NCI-H2081 treated with DMSO at 0.1 percent for 48 hours (cell line): ENCODE measurements at regions not wholly inside any gene's neighbourhood (a gene's known extent, or its start where the extent isn't known, plus 50 kb on each side); places are given as distances from the start of the nearest gene placed in this dataset.
A peak's percentile ranks its signal among the peaks of the same experiment; 100 is the strongest.

Experiments
- DNase-seq: peaks from one replicate; lab custom pipeline; 2025; lab: John Stamatoyannopoulos, UW

DNA sequence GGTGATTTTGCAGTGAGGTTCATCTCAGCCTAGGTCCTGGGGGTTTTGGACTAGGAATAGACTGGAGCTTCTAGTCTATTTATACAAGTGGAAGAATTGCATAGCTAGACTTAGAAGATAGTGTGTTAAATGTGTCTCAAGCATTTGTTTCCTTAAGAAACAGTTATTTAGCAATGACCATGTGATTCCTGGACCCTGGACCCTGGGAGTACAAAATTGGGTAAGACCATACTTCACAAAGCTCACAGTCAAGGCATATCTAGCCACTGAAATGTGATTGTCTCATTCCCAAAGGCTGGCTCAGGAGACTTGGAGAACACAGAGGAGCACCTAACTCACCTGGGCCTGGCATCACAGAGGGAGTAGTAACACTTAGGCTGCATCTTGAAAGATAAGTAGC is 754.5 kb downstream of the SATB2 start:
- DNase-seq = no peak

DNA sequence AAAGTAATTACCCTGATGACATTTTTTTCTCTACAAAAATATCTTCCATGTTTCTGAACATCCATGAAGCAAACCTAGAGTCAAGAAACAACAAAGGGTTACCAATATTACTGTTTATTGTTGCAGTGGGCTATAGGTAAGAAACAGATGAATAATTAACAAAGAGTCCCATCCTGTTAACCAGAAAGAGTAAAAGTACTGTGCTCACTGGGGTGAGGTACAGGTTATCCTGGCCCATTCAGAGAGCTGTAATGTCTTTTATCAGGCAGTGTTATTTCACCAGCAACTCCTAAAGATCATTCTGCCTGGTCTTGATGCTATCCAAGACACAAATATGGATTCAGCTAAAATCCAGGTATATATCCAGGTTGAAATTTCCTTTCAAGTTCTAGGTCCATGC is 754.9 kb downstream of the SATB2 start:
- no peak for DNase-seq

DNA sequence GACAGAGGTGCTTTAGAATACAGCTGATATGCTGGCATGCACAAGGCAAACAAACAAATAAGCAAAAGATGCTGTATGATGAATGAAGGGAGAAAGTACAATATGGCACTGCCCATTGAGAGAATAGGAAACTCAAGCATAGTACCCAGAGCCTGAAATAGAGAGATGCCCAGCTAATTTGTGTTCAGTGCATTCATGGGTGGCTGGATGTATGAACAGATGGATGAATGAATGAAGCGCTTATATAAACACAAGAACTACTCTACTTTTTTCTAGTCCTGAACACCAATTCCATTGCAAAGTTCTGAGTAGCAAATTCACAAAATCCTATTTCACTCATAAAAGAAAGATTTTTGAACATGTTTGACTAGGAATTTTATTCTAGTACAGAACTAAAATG is 756.3 kb downstream of the SATB2 start:
- no peak for DNase-seq

DNA sequence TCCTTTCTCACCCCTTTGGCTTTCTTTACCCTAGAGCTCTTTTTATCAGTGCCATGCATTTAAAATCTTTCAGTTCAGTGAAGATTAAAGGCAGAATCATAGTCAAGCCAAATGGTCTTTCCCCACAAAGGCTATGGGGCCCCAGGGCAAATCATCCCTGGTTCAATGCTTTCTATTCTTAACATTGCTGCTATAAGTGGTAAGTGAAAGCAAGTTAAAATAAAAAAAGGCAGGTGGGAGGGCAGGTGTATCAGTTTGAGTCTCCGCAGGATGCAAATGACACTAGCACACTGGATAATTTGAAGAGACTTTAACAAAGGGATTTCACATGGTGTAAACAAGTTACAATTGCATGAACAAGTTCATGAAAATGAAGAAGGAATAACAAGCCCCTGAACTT is 757.4 kb downstream of the SATB2 start:
- DNase-seq = peak; percentile 80

DNA sequence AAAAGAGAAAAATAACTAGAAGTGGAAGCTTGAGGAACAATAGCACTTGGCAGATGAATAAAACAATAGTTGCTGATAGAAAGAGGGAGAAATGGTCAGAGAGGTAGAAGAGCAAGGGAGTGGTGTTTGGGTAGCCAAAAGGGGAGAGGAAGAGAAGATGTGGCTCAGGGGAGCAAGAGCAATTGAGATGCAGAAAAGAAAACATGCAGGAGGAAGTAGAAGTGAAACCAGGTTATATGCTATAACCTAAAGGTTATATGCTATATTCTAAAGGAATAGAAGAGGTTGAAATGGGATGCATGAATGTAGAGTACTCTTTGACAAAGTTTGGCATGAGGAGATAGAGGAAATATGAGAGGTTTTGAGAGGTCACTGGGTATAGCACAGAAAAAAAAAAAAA is 759.5 kb downstream of the SATB2 start:
- DNase-seq = no peak

DNA sequence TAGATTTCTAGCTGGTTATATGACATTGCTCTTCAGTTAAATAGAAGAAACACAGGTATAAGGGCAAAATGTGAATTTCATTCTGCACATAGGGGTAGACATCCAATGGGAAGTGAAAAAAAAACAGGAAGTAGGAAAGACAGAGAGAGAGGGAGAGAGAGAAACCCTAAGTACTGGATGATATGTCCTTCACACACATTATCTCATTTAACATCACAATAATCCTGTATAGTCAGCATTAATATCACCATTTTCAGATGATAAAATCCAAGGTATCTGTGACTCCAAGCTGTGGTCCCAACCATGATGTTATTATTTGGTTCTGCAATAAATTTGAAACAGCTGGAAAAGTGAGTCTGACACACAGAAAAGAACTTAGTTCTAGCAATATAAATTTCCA is 759.9 kb downstream of the SATB2 start:
- DNase-seq = no peak

DNA sequence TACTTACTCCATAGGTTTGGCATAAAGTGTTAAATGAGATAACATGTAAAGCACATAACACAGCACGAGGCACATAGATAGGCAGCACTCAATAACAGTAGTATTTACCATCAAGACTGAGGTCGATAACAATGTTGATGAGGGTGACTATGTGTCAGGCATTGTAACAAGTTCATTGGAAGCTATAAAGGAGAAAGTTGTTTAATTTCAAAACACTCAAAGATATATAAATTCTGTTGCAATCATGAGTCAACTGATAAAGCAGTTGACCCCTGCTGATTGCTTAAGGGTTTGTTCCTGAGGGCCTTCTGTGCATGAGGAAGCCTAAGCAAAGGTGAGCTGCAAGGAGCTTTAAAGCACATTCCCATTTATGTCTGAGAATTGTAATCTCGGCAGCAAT is 760.5 kb downstream of the SATB2 start:
- no peak for DNase-seq

DNA sequence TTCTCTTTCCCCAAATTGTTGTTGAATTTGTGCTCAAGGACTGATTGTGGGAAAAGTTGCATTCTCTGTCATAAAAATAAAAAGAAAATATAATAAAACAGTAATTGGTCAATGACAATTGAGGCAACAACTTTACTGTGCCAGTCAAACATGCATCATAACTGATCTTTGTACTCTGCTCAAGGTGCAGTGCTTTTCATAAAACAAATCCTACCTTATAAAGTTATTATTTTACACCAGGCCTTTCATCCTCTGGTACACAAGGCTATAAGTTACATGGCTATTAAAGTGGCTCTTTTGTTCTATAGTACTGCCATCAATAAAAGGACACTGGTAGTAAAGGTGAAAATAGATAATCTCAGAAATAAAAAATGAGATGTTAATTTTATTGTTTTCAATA is 761.9 kb downstream of the SATB2 start:
- no peak for DNase-seq

DNA sequence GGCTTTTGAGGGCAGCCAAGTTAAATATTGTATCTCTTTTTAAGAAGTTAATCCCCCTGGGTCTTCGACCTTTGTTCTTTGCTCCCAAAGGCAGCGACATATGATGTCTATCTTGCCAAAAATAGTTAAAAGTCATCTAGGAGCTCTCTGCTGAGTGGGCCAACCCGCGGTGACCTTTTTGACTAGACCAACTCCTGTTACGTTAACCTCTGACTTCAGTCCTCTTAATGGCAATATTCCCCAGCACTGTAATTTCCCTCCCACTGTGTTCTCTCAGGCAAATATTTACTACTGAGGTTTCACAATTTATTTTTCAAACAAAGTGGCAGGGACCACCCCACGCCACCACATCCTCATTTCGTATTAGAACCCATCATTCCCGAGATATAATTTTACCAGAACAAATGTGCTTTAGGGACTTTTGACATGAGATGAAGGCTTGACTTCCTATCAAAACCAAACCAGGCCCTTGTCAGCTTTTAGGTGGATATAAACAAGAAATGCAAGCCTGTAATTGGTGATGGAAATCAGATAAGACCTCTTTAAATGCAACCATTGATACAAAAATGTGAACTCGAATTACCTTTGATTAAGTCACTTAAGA is 764.7 kb downstream of the SATB2 start:
- DNase-seq = no peak

DNA sequence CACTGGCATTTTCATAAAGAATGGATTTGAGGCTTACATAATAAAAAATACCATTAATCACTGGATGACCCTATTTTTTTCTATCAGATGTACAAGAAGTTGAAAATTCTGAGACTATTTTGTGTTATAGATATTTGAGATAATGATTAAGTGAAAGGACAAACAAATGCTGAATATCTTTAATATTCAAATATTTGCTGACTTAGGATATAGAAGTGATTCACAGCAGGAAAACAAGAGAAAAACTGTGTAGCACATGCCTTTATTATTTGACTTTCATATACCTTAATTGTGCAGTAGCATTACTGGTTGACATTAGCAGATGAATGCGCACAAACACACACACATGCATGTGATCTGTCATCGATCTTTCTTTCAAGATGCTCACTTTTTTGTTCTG is 766.5 kb downstream of the SATB2 start:
- no peak for DNase-seq

DNA sequence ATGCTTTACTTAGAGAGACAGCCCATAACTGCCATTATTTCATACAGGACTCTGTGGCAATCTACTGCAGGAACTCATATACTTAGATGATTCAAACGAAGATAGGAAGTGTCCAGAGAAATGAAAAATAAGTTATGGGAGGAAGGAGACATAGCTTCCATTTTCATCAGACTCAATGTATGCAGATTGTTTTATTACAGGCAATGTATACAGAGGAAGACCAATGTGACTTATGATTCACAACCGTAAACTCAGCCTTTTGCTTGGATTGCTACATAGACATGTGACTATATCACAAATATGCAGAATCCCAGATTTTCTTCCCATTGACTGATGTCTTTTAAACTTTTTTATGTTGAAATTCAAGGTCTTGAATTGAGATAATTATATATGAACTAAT is 793.4 kb downstream of the SATB2 start:
- DNase-seq = no peak

DNA sequence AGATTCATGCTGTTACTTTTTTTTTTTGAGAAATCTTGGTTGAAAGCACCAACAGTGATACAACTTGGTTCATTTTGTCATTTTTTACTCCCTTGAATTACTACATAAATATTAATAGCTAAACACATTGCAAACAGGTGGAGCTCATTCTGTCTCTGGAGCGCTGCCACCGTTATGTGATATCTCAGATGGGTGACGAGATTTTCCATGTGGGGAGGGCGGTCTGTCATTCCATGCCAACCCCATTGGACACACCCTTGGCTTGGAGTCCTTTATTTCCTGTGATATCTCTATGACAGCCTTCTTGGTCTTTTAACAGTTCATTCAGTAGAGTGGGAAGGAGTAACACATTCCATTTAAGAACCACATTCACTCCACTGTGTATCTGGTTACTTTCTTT is 794.8 kb downstream of the SATB2 start:
- no peak for DNase-seq

DNA sequence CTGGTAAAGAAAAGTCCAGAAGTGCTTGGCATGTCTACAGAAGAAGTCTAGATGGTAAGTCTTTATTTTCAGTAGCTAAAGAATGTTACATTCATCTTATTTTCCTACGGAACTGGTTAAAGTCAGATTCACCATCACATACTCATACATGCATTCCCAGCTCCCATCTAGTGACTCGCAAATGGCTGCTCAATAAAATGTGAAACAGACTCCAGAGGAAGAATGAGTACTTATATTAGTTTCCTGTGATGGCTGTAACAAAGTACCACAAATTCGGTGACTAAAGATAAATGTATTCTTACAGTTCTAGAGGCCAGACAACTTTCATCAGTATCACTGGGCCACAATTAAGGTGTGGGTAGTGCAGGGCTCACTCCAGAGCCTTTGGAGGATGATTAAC is 797.2 kb downstream of the SATB2 start:
- no peak for DNase-seq

DNA sequence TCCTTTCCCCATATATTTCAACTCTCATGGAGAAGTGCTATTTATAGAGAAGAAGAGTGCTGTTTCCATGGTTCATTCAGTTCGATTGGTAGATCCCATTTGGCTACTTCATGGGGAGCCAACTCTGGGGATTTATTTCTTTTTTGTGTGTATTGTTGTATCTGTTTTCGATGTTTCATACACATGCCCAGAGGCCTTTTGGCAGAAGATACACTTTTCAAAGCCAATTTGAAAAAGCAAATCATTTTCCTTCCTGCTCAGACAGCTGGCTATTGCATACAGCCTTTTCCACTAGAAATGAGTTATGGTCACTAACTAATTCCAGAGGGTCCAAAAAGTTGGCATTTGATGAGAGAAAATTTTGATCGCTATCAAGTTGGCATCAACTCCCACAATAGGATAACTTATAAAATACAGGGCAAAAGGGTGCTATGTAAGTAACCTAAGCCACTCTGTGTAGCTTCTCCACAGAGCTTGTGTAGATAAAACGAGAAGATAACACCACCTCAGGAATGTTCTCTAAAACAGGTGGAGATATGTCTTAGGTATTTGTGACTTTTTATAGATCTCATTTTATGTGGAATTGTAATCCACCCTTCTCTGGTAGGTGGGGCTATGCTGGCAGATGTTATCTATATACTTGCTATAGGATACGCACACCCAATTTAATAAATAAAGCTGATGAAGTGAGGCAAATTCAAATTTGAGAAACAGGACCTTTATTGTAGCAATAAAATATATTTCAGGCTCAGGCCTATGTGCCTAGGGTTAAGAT is 798.5 kb downstream of the SATB2 start:
- peak; percentile 86 for DNase-seq

DNA sequence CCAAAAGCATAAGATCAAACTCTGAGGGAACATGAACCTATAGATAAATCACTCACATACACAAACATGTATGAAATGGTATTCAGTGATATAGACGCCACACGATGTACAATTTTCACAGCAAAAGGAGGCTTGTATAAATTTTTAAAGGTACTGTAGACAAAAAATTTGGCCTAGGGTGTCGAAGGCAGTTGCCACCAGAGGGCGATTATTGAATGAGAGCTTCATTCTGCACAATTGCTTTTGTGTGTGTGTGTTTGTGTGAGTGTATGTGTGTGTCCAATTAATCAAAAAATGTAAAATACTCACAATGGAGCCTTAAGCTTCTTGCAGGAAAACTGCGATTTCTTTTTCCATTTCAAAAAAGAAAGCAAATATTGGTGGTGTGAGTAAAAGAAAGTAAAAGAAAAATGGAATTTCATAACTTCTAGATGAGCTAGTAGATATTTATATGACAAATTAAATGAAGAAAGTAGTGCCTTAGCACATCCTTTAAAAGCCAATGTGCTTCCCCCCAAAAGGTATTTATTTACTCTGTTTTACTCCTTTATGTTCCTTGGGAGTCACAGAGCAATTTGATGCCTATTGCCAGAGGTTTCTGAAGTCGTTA is 800.1 kb downstream of the SATB2 start:
- peak; percentile 40 for DNase-seq

DNA sequence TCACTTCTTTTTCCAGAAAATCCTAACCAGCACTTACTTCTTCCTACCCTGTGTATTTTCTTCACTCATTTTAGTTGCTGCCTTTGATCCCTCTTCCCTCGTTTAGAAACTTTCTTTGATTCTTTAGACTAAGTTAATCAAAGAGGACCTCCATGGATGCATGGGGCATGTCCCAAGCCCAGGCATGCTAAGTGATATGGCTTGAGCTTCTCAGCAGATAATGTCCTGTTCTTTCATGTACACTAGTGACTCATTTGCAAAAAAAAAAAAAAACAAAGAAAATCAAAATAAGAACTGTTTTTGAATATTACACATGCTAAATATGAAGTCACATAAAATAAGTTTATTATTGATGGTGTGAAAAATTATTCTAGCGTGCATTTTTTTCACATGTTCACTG is 800.9 kb downstream of the SATB2 start:
- DNase-seq = no peak

DNA sequence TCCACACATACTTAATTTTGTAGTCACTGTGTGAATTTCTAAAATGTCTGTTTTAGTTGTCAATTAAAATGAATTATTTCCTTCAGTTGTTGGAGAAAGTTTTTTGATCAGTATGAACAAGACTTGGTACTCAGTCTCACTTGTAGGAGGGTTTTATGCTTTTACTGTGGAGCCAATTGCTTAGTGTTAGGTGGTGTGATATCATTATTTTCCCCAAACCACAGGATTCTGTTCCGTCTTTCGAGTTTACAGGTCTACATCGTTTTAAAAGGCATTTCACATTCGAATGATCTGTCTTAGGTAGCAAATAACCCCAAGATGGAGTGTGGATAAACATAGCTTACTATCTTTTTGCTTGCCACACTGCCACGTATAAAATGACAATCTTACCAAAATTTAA is 803.1 kb downstream of the SATB2 start:
- DNase-seq = no peak

DNA sequence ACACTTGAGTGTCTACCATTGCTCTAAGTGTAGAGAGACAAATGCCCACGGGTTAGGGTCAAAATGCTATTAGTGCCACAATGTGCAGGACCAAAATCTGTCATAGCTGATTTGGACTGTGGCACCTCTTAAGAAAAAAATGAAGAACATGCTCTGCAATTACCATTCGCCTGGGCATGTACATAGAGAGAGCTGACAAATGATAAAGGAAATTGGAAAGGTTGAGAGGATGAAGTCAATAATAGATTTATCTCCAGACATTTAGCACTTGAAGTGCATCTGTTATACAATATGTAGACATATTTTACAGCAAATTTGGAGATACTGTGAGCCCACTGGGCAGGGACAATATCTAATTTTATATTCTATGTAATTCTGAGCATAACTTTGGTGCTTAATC is 804.4 kb downstream of the SATB2 start:
- DNase-seq = no peak

DNA sequence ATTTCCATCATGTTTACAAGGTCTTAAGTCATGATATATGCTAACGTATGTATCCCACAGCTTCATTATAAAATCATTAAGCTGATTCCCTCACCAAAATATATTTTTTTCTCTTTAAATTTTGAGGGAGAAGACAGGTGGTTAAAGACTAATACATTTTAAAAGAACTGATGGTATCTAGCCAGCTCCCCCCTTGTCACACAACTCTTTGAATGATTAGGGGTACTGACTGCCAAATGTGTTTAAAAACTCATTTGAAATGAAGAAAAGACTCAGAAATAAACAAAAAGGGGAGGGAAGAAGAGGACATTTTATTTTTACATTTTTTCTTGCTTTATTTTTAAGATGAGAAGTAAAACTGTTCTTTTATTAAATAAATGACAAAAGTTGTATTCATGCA is 805.3 kb downstream of the SATB2 start:
- DNase-seq = no peak

DNA sequence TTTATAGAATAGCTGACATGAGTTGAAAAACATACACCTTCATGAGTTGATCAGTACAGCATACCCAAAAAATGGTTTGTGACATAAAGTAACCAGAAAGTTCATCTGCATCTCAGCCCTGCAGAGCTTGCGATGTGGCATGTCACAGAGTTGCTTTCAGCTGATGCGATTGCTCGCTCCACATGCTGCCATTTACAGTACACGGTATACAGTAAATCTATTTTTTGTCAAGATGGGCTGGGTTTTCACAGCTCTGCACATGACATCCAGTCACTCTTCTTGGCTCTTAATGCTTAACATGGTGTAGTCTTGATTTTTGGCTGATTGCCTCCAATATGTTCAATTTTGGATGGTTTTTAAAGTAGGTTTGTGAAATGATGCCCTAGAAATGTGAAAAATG is 811.9 kb downstream of the SATB2 start:
- no peak for DNase-seq

DNA sequence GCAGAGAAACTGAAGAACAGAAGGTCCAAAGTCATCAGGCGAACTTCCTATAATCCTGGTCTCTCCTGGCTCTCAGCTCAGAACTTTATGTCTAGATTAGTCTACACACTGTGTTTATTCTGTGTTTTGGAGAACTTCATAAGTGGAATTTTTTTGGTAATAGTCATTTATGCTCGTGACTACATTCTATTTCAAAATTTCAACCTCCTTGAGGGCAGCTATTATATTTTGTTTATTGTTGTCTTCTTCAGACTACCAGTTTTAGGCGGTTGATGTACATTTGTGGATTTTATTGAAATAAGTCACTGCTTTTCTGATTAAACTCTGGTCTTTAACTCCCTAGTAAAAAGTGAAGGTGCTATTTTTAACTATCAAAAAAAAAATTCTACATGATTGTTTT is 816.6 kb downstream of the SATB2 start:
- DNase-seq = no peak

DNA sequence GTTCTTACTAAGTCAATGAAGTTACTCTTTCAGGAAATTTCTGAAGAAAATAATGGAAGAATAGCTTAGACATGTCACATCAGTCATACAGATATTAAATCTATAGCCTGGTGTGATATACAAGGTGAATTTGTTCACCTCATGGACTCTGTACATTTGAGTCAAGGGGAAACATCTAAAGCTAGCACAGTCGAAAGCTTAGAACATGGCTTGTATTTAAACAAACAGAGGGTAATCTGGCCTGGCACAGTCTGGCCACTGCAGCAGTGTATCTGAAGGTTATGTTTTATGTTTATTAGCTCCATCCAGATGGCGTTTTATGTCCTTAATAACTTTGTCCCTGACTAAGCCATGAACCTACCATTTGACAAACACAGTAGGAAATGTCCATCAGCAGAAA is 817.3 kb downstream of the SATB2 start:
- no peak for DNase-seq

DNA sequence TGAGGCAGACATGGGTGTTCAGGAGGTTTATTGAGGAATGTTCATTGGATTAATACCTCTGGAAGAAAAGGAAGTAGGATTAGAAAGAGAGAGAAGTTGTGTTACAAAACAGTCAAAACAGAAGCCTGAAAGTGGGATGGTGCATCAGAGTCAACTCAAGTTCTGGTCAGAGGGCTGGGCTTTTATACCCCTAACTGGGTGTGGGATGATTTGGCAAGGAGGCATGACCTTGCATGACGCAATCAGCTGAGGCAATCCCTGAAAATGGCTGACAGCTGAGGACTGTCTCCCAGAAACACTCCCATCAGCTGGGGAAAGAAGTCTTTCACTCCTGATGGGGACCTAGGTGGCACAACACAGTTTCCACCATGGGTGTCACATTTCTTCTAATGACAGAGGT is 818.2 kb downstream of the SATB2 start:
- DNase-seq = no peak

DNA sequence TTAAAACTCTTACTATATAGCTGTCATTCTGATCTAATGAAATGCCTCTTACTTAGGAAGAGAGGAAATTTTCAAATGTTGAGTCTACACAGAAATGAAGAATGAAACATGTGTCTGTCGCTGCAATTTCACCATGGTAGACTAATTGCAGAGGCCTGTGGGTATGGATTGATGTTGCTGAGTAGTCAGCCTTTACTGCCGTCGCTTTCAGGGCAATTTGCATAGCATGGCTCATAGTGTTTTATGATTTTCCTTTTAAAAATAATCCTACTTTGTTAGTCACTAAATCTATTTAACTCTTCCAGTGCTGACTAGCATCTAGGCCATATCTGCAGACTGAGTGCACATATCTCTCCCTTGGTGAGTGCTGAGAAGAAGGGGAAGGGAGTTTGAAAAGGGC is 819.2 kb downstream of the SATB2 start:
- DNase-seq = no peak
